ENCODE measurements at regions not wholly inside any gene's neighbourhood (a gene's known extent, or its start where the extent isn't known, plus 50 kb on each side); places are given as distances from the start of the nearest gene placed in this dataset.

DNA sequence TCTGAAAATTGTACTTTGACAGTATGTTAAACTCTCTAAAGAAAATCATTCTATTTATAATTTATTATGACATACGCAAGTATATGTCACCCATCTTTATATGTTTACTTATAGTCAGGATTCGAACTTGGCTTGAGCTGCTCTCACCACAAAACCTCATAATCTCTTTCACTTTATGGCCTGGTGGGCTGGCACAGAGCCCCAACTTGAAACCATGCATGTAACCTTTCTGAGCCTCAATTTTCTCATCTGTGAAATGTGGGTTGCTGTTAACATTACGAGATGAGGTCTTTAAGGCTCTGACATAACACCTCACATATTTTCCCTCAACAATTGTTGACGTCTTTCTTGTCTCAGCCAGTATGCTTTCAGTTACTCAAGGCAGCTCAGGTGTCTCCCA lies 69.4 kb upstream of the PFN2 start:
- Histone ChIP-seq H3K56ac (replicated peaks; ENCODE audit: insufficient read length, low read depth, low read length) (no peak overlapping the region), H3K4ac (replicated peaks; ENCODE audit: insufficient read length, low read depth, low read length) (no peak overlapping the region), H3K9ac (replicated peaks in 1 of 4; ENCODE audit: extremely low read depth in 1 of 4, low read depth in 3 of 4, low read length in 3 of 4) (no peak overlapping the region), H2AFZ (ENCODE audit: low read length) (no peak overlapping the region), H3K27me3 (replicated peaks in 1 of 4; ENCODE audit: control insufficient read depth in 3 of 4, extremely low read depth in 1 of 4, insufficient read depth in 3 of 4, low read length in 3 of 4) (peaks cover 0 to 13% (median 7%) of the 10 kb centered on the region in 4 experiments; a peak in 5 of 7 replicates), H3K23ac (ENCODE audit: insufficient read length) (no peak overlapping the region), H2BK15ac (ENCODE audit: low read length) (no peak overlapping the region), H4K20me1 (replicated peaks in 1 of 2; ENCODE audit: control insufficient read depth in 1 of 2, insufficient read depth in 2 of 2, low read length in 2 of 2) (no peaks in the 10 kb centered on the region), H4K5ac (ENCODE audit: insufficient read length, low read depth, low read length) (no peak overlapping the region), H3K27ac (ENCODE audit: low read depth, low read length) (no peak overlapping the region), H3K9me3 (ENCODE audit: insufficient read depth in 2 of 2, low read depth in 1 of 2, low read length in 1 of 2) (peaks cover 0 to 5% of the 10 kb centered on the region in 2 experiments; a peak in 1 of 4 replicates), H3K4me2 (ENCODE audit: insufficient read depth in 1 of 2, low read depth in 2 of 2, low read length in 2 of 2) (no peak overlapping the region), H3K23me2 (ENCODE audit: low read depth, low read length) (no peaks in the 10 kb centered on the region), H2BK120ac (replicated peaks; ENCODE audit: low read depth, low read length) (no peak overlapping the region), H3K79me2 (ENCODE audit: control insufficient read depth in 1 of 2, insufficient read depth in 2 of 2, low read length in 2 of 2) (no peaks in the 10 kb centered on the region), H3K4me1 (replicated peaks in 1 of 4; ENCODE audit: control insufficient read depth in 3 of 4, insufficient read depth in 4 of 4, low read length in 3 of 4) (peaks cover 0 to 9% (median 8%) of the 10 kb centered on the region in 4 experiments; a peak in 4 of 7 replicates), H2AK5ac (ENCODE audit: low read depth, low read length) (no peak overlapping the region), H3K18ac (ENCODE audit: extremely low read depth, low read length) (no peak overlapping the region), H2BK5ac (ENCODE audit: low read depth, low read length) (no peak overlapping the region), H4K8ac (ENCODE audit: extremely low read depth, insufficient read depth, low read length) (no peak overlapping the region), H2BK12ac (ENCODE audit: low read depth, low read length) (no peak overlapping the region), H3K4me3 (ENCODE audit: extremely low read depth in 1 of 4, insufficient read depth in 2 of 4, low read depth in 3 of 4, low read length in 4 of 4) (no peak overlapping the region), H4K91ac (replicated peaks; ENCODE audit: insufficient read length, low read length) (no peak overlapping the region), H2BK20ac (ENCODE audit: low read length) (no peak overlapping the region), H3K36me3 (ENCODE audit: control insufficient read depth in 2 of 4, insufficient read depth in 4 of 4, low read length in 3 of 4) (no peaks in the 10 kb centered on the region), H3K14ac (ENCODE audit: insufficient read length) (no peak overlapping the region), H3K79me1 (ENCODE audit: low read depth, low read length) (no peaks in the 10 kb centered on the region)
- ChIA-PET CTCF (ENCODE audit: partially characterized antibody) (interaction anchor here (1.3 kb wide), 1 partner anchor 160 kb away, joined by 3 read pairs; no protein-coding TSS in a partner anchor), POLR2A (ENCODE audit: partially characterized antibody) (no interaction called here)
- DNase-seq (ENCODE audit: low read depth in 1 of 2, low spot score in 2 of 2) (no peak), FAIRE-seq (no peak)
- WGBS, 2 experiments (ENCODE audit: extremely low coverage in 1 of 2, insufficient coverage in 1 of 2, insufficient read length in 1 of 2, insufficient replicate concordance in 2 of 2, low coverage in 1 of 2, low lambda C conversion rate in 2 of 2, missing lambda C conversion rate in 1 of 2), result 98% methylated on average over 4 of the region's 4 CpGs; no CpG with 5 or more reads in 1 of the 2 experiments
- TF ChIP-seq, protein P1, sequence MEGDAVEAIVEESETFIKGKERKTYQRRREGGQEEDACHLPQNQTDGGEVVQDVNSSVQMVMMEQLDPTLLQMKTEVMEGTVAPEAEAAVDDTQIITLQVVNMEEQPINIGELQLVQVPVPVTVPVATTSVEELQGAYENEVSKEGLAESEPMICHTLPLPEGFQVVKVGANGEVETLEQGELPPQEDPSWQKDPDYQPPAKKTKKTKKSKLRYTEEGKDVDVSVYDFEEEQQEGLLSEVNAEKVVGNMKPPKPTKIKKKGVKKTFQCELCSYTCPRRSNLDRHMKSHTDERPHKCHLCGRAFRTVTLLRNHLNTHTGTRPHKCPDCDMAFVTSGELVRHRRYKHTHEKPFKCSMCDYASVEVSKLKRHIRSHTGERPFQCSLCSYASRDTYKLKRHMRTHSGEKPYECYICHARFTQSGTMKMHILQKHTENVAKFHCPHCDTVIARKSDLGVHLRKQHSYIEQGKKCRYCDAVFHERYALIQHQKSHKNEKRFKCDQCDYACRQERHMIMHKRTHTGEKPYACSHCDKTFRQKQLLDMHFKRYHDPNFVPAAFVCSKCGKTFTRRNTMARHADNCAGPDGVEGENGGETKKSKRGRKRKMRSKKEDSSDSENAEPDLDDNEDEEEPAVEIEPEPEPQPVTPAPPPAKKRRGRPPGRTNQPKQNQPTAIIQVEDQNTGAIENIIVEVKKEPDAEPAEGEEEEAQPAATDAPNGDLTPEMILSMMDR (IDR thresholded peaks at IDR 0.05; ENCODE audit: control extremely low read depth in 1 of 3, insufficient read depth in 1 of 3, low read depth in 1 of 3, low read length in 3 of 3), result no peak
- TF ChIP-seq EGR1 (IDR thresholded peaks at IDR 0.05; ENCODE audit: borderline replicate concordance, low read depth, low read length) (no peak), TAF7 (optimal IDR thresholded peaks at IDR 0.05; ENCODE audit: borderline replicate concordance, low read depth, low read length) (no peak), GABPA (IDR thresholded peaks at IDR 0.05; ENCODE audit: borderline replicate concordance, insufficient read depth, low read length) (no peak)
- TF ChIP-seq, protein P2, sequence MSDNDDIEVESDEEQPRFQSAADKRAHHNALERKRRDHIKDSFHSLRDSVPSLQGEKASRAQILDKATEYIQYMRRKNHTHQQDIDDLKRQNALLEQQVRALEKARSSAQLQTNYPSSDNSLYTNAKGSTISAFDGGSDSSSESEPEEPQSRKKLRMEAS (IDR thresholded peaks at IDR 0.05), result no peak
